GM12874 (cell line): ENCODE measurements at regions not wholly inside any gene's neighbourhood (a gene's known extent, or its start where the extent isn't known, plus 50 kb on each side); places are given as distances from the start of the nearest gene placed in this dataset.

ENCODE experiments used
- CTCF ChIP-seq: IDR thresholded peaks from 2 replicates; pipeline ENCODE4 v1.5.1; 2011; ENCODE audit warnings: low read depth, mild to moderate bottlenecking, control low read depth, low read length, moderate library complexity; ENCODE audit not compliant: insufficient read depth

- no peak for TF ChIP-seq CTCF
Observed at GRCh38 chr5:87074072-87074471, 193.6 kb upstream of the RASA1 start.

GRCh38 chr5:87074934-87075541 is 192.6 kb upstream of the RASA1 start:
- TF ChIP-seq CTCF, result no peak

GRCh38 chr5:87076411-87076810 is 191.3 kb upstream of the RASA1 start:
- no peak for TF ChIP-seq CTCF

GRCh38 chr5:87076931-87077330 is 190.8 kb upstream of the RASA1 start:
- TF ChIP-seq CTCF, result no peak

GRCh38 chr5:87079219-87079618 is 188.5 kb upstream of the RASA1 start:
- TF ChIP-seq CTCF, result no peak

GRCh38 chr5:87081016-87081415 is 186.7 kb upstream of the RASA1 start:
- TF ChIP-seq CTCF, result no peak

GRCh38 chr5:87081511-87082372 is 185.9 kb upstream of the RASA1 start:
- TF ChIP-seq CTCF, result no peak
